ENCODE measurements at regions not wholly inside any gene's neighbourhood (a gene's known extent, or its start where the extent isn't known, plus 50 kb on each side); places are given as distances from the start of the nearest gene placed in this dataset.

DNA sequence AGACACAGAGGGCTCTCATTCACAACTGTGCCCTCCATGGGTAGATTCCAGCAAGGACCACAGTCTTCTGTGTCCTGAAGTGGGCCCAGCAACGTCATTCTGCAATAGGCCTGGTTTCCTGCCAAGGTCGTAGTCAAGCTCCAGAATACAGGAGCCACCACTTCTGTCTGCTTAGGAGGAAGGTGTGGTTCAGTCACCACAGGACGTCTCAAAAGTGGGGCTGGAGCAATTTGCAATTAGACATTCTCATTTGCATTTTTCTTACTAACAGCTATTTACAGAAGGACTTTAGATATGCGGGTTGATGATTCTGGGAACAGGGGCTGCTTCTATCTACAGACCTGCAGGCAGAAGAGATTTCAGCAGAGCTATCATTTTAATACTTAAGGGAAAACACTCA is 58.7 kb upstream of the MYRIP start:
- DNase-seq (ENCODE audit: low spot score): no peak

DNA sequence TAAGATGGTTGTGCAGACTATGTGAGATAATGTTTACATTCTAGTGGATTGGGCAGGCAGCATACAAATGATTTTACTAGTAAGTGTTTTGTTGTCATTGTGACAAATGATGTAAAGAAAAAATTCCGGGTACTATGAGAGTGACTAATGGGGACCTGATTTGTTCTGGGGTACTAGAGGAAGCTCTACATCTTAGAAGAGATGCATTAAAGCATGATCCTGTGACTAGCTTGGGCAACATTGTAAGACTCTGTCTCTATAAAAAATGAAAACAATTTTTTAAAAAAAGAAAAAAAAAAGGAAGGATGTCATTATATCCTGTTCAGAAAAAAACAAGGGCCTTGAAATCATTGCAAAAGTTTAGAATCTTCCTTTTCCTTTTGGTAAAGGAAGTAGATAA is 58.1 kb upstream of the MYRIP start:
- no peak for DNase-seq (ENCODE audit: low spot score)

DNA sequence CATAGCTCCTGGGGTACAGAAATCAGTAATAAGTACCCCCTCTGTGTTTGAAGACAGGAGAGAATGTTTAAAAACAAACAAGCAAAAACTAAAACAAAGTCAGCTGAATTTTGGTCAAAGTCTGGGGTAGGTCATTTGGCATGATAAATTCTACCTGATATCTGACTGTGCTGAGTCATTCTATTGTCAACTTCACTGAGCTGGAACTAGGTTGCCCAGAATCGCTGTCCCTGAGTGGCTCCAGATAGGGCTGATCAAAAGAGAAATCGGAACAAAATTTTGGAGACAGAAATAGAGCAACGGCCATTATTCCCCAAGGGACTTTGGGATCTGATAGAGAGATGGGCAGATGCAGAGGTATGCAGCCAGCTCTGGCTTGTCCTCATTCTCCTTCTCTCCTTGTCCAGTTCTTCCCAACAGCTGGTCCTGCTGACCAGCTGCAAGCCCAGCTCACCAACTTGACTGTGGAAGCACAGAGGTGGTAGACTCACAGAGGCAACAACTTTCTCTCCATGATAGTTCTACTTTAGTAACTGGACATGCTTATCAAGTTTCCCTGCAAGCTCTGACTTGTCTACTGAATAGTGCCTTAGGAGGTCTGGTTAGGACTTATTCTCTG is 57.3 kb upstream of the MYRIP start:
- no peak for DNase-seq (ENCODE audit: low spot score)

- DNase-seq (ENCODE audit: low spot score): no peak
Measured at GRCh38 chr3:39752751-39753150, 56.7 kb upstream of the MYRIP start.

DNA sequence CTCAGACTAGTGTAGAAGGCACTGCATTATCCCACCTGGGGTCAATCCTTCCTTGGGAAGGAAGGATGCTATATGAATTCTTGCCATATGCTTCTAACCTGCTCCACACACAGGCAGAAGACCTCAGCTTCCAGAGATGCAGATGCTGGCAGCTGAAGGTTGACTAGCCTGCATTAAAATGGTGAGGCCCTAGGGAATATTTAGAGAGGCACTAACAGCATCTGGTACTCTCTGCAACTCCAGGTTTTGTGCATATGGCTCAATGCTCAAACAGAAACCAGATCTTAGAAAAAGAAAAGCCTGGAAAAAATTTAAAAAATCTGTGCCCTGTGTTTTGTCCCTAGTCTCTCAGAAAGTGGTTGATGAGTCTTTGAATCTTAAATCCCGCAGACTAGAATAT is 56.0 kb upstream of the MYRIP start:
- no peak for DNase-seq (ENCODE audit: low spot score)

GRCh38 chr3:39754549-39754948 is 54.9 kb upstream of the MYRIP start:
- DNase-seq (ENCODE audit: low spot score): no peak

DNA sequence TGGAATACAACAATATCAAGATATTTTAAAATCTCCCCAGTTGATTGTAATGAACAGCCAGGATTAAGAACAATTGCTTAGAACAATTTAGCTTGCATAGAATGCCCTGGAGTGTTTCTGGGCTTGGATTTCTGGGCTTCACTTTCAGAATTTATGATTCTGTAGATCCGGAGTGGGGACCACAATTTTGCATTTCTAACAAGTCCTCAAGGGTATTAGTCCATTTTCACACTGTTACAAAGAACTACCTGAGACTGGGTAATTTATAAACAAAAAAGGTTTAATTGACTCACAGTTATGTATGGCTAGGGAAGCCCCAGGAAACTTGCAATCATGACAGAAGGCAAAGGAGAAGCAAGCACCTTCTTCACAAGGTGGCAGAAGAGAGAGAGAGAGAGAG is 54.3 kb upstream of the MYRIP start:
- no peak for DNase-seq (ENCODE audit: low spot score)

GRCh38 chr3:39757307-39757706 is 52.1 kb upstream of the MYRIP start:
- no peak for DNase-seq (ENCODE audit: low spot score)
